Globus pallidus (tissue), 1 donor: ENCODE measurements at regions not wholly inside any gene's neighbourhood (a gene's known extent, or its start where the extent isn't known, plus 50 kb on each side); places are given as distances from the start of the nearest gene placed in this dataset.
"Not testable (repeated sequence)": the region's sequence is repeated elsewhere in the genome, so short reads cannot be mapped to it uniquely, and the experiment has no call there.

Source experiments
- DNase-seq: peaks from one replicate; pipeline ENCODE4 v3.0.0-alpha.2; 2015; ENCODE audit warnings: low spot score

- no peak for DNase-seq
These were observed 52.4 kb upstream of the GOLGA8J start for GRCh38 chr15:30030345-30030744.

DNA sequence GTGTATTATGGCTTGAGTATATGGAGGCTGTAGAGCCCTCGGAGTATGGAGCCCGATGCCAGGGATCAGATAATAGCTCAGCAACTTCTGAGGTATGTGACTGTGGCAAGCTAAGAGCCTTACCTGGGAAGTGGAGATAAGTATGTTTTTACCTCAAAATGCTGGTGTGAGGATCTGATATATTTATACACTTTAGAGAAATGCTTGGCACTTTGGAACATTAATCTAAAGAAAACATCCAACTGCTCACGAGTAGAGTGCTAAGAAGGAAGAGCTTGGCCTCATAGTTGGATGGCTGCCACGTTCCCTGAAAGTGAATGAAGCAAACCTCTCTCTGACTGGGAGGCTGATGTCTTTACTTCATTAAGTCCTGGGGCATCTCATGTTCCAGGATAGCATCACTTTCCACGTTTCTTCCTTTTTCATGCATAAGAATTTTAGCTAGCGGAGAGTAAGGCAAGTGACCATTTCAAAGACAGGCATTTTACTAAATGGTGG is 58.9 kb upstream of the GOLGA8J start:
- no peak for DNase-seq

DNA sequence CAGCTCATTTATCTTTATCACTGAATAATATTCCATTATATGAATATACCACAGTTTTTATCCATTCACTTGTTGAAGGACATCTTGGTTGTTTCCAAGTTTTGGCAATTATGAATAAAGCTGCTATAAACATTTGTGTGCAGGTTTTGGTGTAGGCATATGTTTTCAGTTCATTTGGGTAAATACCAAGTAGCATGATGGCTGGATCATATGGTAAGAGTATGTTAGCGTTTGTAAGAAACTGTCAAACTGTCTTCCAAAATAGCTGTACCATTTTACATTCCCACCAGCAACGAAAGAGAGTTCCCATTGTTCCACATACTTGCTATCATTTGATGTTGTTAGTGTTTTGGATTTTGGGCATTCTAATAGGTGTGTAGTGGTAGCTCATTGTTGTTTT is 72.0 kb upstream of the GOLGA8J start:
- DNase-seq = no peak

GRCh38 chr15:30008156-30008555 is 74.6 kb upstream of the GOLGA8J start:
- DNase-seq = no peak

DNA sequence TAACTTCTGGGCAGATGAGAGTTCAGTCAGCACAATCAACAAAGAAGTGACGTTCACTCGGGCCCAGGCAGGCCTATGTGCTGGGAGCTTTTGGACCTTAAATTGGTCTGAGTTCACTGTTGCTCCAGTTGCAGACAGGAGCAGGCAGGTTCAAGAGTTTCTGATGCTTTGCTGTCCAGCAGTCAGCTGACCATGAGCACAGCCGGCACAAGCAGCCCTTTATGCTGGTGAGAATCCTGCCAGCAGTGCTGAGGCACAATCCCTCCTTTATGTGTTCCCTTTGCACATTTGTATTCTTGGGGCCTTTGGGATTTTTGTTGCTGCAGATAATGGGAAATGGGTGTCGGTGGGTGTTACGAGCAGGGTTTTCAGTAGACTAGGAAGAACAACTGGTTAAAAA is 81.2 kb upstream of the GOLGA8J start:
- DNase-seq = peak; percentile 99

DNA sequence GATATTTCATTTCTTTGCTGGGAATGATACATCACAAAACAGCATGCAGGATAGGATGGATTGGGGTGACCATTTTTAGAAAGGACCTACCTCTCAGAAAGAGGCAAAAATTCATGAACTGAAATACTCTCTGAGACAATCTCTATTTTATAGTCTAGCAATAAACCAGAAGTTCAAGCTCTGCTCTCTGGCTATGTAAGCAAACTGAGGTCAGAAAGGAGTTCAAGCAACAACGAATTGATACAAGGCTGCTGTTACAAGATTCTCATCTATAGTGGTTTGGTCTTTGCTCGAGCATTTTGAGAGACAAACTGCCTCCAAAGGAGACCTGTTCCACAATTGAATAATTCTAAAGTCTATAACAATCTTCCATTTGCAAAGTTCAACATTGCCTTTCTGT is 84.7 kb upstream of the GOLGA8J start:
- no peak for DNase-seq

GRCh38 chr15:29997499-29997898 is 85.3 kb upstream of the GOLGA8J start:
- DNase-seq = no peak

DNA sequence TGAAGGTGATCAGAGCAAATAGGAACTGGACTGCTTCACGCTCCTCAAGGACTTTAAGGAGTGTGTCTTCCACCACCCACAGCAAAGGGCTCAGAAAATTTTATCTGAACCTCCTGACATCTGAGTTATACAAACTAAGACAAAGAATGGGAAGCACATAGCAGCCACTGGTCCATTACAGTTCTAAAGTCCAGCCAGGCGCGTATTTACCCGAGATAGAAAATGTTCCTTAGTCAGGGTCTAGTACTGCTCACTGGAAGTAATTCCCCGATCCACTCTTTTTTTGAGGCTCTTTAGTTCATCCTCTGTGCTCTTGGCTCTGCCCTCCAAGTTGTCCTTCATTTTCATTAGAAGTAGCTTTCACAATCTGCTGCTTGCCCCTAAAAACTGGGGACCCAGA is 88.5 kb upstream of the GOLGA8J start:
- DNase-seq = no peak

GRCh38 chr15:29990954-29991353 is 91.8 kb upstream of the GOLGA8J start:
- DNase-seq = no peak

- DNase-seq = no peak
These were observed 92.7 kb upstream of the GOLGA8J start for GRCh38 chr15:29990035-29990434.

- DNase-seq = peak; percentile 50
These were observed 94.1 kb upstream of the GOLGA8J start for GRCh38 chr15:29988701-29989100.

DNA sequence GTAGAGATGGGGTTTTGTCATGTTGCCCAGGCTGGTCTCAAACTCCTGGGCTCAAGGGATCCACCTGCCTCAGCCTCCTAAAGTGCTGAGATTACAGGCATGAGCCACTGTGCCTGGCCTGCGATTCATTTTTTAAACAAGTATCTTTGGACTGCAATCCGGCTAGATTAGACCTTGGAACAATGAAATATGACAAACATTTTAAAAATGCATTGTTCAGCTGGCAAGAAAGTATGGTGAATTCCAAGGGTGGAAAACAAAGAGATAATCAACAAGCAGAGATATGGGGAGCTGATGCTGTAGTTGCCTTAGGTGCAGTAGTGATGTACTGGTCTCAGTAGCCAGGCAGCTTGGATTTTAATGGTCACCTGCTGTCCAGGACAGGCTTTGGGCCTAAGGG is 95.8 kb upstream of the GOLGA8J start:
- DNase-seq = no peak

- peak; percentile 83 for DNase-seq
These were observed 104.1 kb upstream of the GOLGA8J start for GRCh38 chr15:29978411-29979382.

- not testable (repeated sequence) for DNase-seq
These were observed 108.7 kb upstream of the GOLGA8J start for GRCh38 chr15:29974056-29974455.

DNA sequence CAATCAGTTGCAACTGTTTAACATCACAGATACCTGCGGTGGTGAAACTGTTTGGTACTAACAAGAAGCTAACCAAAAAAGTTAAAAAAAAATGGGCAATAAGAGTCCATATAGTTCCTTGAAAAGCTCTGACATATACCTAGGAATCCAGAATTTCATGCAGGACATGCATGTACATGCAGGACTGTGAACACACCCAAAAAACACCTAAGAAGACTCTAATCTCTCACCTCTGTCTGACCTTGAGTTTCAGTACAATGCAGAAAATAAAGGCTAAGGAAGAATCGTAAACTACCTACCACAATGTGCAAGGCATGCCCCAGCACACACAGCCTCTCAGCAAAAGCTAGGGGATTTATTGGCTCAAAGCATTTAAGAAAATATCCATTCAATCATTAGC is 110.7 kb upstream of the GOLGA8J start:
- DNase-seq = no peak

DNA sequence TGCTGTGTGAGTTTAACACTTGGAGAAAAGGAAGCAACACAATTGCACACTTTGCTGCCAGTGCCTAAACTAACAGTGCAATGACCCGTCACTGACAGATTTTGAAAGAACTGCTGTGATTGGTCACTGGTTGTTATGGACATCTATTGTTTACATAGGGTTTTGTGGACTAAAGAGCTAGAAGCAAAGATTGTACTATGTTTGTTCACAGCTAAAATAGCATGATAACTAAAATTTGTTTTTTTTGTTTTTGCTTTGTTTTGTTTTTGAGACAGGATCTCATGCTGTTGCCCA is 112.4 kb upstream of the GOLGA8J start:
- DNase-seq = no peak

DNA sequence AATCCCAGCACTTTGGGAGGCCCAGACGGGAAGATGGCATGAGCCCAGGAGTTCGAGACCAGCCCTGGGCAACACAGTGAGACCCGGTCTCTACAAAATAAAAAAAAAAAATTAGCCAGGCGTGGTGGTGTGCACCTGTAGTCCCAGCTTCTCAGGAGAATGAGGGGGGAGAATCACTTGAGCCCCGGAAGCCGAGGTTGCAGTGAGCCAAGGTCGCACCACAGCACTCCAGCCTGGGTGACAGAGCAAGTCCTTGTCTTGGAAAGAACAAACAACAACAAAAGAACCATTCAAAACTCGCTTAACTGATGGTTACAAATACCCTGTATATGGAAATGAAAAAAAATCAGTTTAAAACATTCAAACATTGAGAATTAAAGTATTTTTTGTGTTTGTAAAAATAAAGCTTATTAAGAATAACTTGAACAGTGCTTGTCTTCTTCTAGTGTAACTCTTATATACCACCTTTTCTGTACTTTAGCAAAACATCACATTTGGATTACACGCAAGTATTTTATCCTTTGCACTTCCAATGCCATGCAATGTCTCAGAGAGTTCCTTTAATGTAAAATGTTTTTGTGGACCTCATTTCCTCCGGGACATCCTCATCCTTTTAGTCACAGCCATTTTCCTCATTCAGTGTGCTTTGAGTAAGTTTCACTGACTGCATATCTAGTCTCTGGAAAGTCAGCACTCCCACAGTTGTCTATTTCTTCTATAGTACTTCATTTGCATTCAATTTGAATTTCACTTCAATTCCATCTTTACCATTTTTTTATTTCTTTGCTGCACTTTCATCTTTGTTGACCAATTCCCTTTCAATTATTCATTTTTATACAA is 113.0 kb upstream of the GOLGA8J start:
- DNase-seq = peak; percentile 84

- no peak for DNase-seq
These were observed 113.7 kb upstream of the GOLGA8J start for GRCh38 chr15:29968895-29969561.

DNA sequence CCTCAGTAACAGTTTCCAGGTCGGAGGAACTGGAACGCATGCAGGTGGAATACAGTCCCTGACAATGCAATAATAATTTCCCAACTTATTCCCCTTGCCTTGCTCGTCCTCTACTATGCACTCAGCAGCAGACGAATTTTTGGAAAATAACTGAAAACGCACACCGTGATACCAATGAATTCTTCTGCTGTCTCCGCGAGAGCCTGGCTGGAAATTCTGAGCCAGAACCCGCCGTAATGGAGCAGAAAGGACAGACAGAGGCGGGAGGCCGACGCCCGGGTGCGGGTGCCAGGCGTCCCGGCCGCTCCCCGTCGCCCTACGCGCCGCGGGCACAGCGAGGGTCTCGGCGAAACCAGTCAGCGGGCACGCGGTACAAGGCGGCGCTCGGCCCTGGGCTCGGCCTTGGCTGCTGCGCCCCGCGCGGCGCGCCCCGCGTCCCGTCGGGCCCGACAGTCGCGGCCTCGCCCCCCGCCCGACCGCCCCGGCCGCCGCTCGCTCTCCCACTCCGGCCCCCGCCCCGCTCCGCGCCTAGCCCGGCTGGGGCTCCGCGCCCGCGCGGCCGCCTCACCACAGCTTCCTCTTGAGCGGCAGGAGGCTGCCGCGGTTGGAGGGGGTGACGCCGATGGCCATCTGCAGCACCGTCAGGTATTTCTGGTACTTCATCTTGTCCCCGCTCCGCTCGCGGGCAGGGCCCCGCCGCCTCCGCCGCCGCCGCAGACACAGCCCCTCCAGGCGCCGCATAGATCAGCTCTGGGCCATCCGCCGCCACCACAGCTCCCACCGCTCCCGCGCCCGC is 114.5 kb upstream of the GOLGA8J start:
- DNase-seq = no peak

DNA sequence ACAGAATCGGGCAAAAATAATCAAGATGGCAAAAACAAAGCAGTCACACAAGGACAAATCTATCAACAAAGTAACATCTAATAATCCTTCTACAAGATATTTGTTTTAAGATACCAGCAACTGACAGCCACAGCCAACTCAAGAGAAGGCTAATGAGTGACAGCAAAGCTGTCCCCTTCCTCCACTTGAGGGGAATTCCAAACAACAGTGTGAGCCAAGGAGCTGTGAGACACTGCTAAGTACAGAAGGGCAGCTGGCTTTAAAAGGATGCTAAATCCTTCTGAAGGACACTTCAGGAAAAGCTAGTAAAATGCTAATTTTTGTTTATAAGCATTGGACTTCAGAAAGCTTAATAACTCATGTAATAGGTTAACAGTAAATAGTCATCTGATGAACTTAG is 120.3 kb upstream of the GOLGA8J start:
- DNase-seq = no peak

DNA sequence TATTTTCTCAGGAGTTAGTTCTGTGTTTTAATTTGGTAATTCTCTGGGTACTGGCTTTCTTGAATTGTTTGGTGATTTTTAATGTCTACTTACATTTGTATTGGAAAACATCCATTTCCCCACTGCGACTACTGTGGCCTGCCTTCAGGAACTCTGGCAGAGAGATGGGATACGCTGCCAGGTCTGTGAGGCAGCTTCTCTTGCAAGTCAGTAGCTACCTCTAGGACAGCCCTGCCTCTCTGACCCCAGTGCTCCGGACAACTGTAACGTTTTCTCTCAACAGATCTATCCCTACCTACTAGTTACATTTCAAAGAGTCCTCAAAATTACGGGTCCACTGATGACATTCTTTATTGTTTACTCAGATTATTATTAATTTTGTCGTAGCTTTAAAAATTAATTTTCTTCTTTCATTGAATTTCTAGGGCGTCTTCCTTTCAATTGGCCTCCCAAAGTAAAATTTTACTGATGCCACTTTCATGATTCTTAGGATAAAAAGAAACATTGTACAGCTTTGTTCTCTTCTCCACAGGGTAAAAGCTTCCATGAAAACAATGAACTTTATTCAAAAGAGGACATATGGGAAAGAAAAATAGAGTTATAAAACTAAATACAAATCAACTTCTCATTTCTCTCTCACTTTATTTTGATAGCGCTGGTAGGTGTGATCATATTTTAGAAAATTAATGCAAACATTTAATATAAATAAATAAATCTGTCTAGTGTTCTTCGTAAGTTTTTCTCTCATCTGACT is 123.2 kb upstream of the GOLGA8J start:
- peak; percentile 80 for DNase-seq
